H9 (cell line): ENCODE measurements at regions not wholly inside any gene's neighbourhood (a gene's known extent, or its start where the extent isn't known, plus 50 kb on each side); places are given as distances from the start of the nearest gene placed in this dataset.

Experiments used
- DNase-seq: peaks from one replicate; pipeline ENCODE4 v3.0.0-alpha.2; 2017
- H2AFZ ChIP-seq: one replicate; pipeline ENCODE4 v1.6.1; 2013; ENCODE audit warnings: mild to moderate bottlenecking, low read length, control low read depth, moderate library complexity
- H2AK5ac ChIP-seq: 2 replicates; pipeline ENCODE4 v1.6.1; 2013; ENCODE audit warnings: low read length, control low read depth, mixed read lengths; ENCODE audit not compliant: insufficient read length
- H2BK120ac ChIP-seq: one replicate; pipeline ENCODE4 v1.6.1; 2013; ENCODE audit warnings: low read depth, mild to moderate bottlenecking, low read length, control low read depth, inconsistent platforms; ENCODE audit not compliant: poor library complexity, severe bottlenecking
- H2BK12ac ChIP-seq: 2 replicates; pipeline ENCODE4 v1.6.1; 2013; ENCODE audit warnings: low read length, control low read depth, mixed read lengths, low read depth; ENCODE audit not compliant: insufficient read length
- H2BK15ac ChIP-seq: 2 replicates; pipeline ENCODE4 v1.6.1; 2013; ENCODE audit warnings: low read depth, low read length, control low read depth
- H2BK20ac ChIP-seq: one replicate; pipeline ENCODE4 v1.6.1; 2013; ENCODE audit warnings: low read depth, mild to moderate bottlenecking, low read length, control low read depth, inconsistent platforms; ENCODE audit not compliant: poor library complexity, severe bottlenecking
- H2BK5ac ChIP-seq: 2 replicates; pipeline ENCODE4 v1.6.1; 2013; ENCODE audit warnings: low read length, control low read depth, mixed read lengths; ENCODE audit not compliant: insufficient read length
- H3K14ac ChIP-seq: 2 replicates; pipeline ENCODE4 v1.6.1; 2013; ENCODE audit warnings: low read length, control low read depth; ENCODE audit not compliant: insufficient read depth
- H3K18ac ChIP-seq: 2 replicates; pipeline ENCODE4 v1.6.1; 2013; ENCODE audit warnings: low read depth, mild to moderate bottlenecking, mixed read lengths, low read length, control low read depth; ENCODE audit not compliant: insufficient read length
- H3K23ac ChIP-seq: 2 replicates; pipeline ENCODE4 v1.6.1; 2013; ENCODE audit warnings: low read length, control low read depth, mixed read lengths, low read depth; ENCODE audit not compliant: insufficient read length
- H3K23me2 ChIP-seq: 2 replicates; pipeline ENCODE4 v1.6.1; 2013; ENCODE audit warnings: low read depth, mild to moderate bottlenecking, mixed read lengths, low read length, control low read depth; ENCODE audit not compliant: insufficient read length, poor library complexity, severe bottlenecking
- H3K27ac ChIP-seq: 2 replicates; pipeline ENCODE4 v1.5.1; 2013; ENCODE audit warnings: low read length, control low read depth, mixed read lengths, low read depth; ENCODE audit not compliant: insufficient read length
- H3K27me3 ChIP-seq: 2 replicates; pipeline ENCODE4 v1.6.1; 2013; ENCODE audit warnings: low read length, control low read depth, inconsistent platforms; ENCODE audit not compliant: insufficient read depth
- H3K4ac ChIP-seq: 2 replicates; pipeline ENCODE4 v1.6.1; 2013; ENCODE audit warnings: low read depth, mild to moderate bottlenecking, control low read depth, inconsistent platforms, low read length, moderate library complexity
- H3K4me1 ChIP-seq: 2 replicates; pipeline ENCODE4 v1.6.1; 2013; ENCODE audit warnings: low read length, control low read depth, inconsistent platforms; ENCODE audit not compliant: insufficient read depth
- H3K4me2 ChIP-seq: 2 replicates; pipeline ENCODE4 v1.6.1; 2013; ENCODE audit warnings: low read length, control low read depth, mixed read lengths; ENCODE audit not compliant: insufficient read length, insufficient read depth
- H3K56ac ChIP-seq: 2 replicates; pipeline ENCODE4 v1.6.1; 2013; ENCODE audit warnings: low read depth, mild to moderate bottlenecking, mixed read lengths, low read length, control low read depth; ENCODE audit not compliant: insufficient read length
- H3K79me1 ChIP-seq: 2 replicates; pipeline ENCODE4 v1.6.1; 2013; ENCODE audit warnings: low read depth, mild to moderate bottlenecking, moderate library complexity, low read length, control low read depth, inconsistent platforms; ENCODE audit not compliant: insufficient read depth, poor library complexity, severe bottlenecking
- H3K79me2 ChIP-seq: 2 replicates; pipeline ENCODE4 v1.6.1; 2013; ENCODE audit warnings: low read length, control low read depth, inconsistent platforms; ENCODE audit not compliant: insufficient read depth
- H3K9ac ChIP-seq: 2 replicates; pipeline ENCODE4 v1.6.1; 2013; ENCODE audit warnings: low read length, control low read depth, mixed read lengths; ENCODE audit not compliant: insufficient read length; ENCODE audit errors: extremely low read depth
- H3K9me3 ChIP-seq: one replicate; pipeline ENCODE4 v1.6.1; 2013; ENCODE audit warnings: low read depth, low read length, inconsistent platforms; ENCODE audit not compliant: control insufficient read depth
- H3T11ph ChIP-seq: one replicate; pipeline ENCODE4 v1.6.1; 2013; ENCODE audit warnings: mild to moderate bottlenecking, low read length, control low read depth, inconsistent platforms
- H4K20me1 ChIP-seq: one replicate; pipeline ENCODE4 v1.6.1; 2013; ENCODE audit not compliant: control insufficient read depth, insufficient read length, insufficient read depth
- H4K5ac ChIP-seq: 2 replicates; pipeline ENCODE4 v1.6.1; 2013; ENCODE audit warnings: low read depth, mild to moderate bottlenecking, mixed read lengths, low read length, control low read depth; ENCODE audit not compliant: insufficient read length
- H4K8ac ChIP-seq: replicated peaks from 2 replicates; pipeline ENCODE4 v1.6.1; 2013; ENCODE audit warnings: low read length, control low read depth, mixed read lengths, low read depth; ENCODE audit not compliant: insufficient read length
- H4K91ac ChIP-seq: 2 replicates; pipeline ENCODE4 v1.6.1; 2013; ENCODE audit warnings: low read depth, mild to moderate bottlenecking, moderate library complexity, mixed read lengths, low read length, control low read depth; ENCODE audit not compliant: insufficient read length
- H3K27ac Mint-ChIP-seq, 3 experiments: 2 replicates in 2 of 3; 3 replicates in 1 of 3; pipeline ENCODE4 v1.8.0; 2020 to 2021; ENCODE audit warnings: mixed read lengths in 3 of 3, mild to moderate bottlenecking in 1 of 3, moderate library complexity in 1 of 3
- H3K27me3 Mint-ChIP-seq: 2 replicates; pipeline ENCODE4 v1.8.0; 2021; ENCODE audit warnings: low read depth, mild to moderate bottlenecking, moderate library complexity, mixed read lengths
- H3K36me3 Mint-ChIP-seq, 3 experiments: 2 replicates in 2 of 3; 3 replicates in 1 of 3; pipeline ENCODE4 v1.8.0; 2020 to 2021; ENCODE audit warnings: low read depth in 3 of 3, mixed read lengths in 3 of 3; ENCODE audit not compliant: insufficient read depth in 1 of 3
- H3K4me1 Mint-ChIP-seq, 2 experiments: 2 replicates each; pipeline ENCODE4 v1.8.0; 2020; ENCODE audit warnings: mixed read lengths in 2 of 2
- H3K4me3 Mint-ChIP-seq, 2 experiments: 2 replicates in 1 of 2; 3 replicates in 1 of 2; pipeline ENCODE4 v1.8.0; 2020 to 2021; ENCODE audit warnings: mild to moderate bottlenecking in 2 of 2, mixed read lengths in 2 of 2, moderate library complexity in 1 of 2
- H3K9me3 Mint-ChIP-seq, 2 experiments: 2 replicates in 1 of 2; 3 replicates in 1 of 2; pipeline ENCODE4 v1.8.0; 2020; ENCODE audit warnings: mild to moderate bottlenecking in 2 of 2, mixed read lengths in 2 of 2, moderate library complexity in 1 of 2
- CTCF ChIP-seq: fragments of 200-600 bp; sonication (generic); conservative IDR thresholded peaks from 3 replicates; pipeline ENCODE4 v1.8.0; 2021; ENCODE audit warnings: antibody characterized with exemption, mild to moderate bottlenecking
- WGBS: extraction: QIAGEN DNeasy Blood & Tissue Kit; methylation state at CpG from one replicate; pipeline ENCODE4 v1.1.7; 2013; ENCODE audit warnings: missing lambda C conversion rate, low lambda C conversion rate, mixed read lengths; ENCODE audit not compliant: insufficient read length; ENCODE audit errors: extremely low coverage; 5-methylcytosine and 5-hydroxymethylcytosine counted together

- Histone ChIP-seq H2BK5ac (no peak overlapping the region), H3K56ac (no peak overlapping the region), H3K23ac (no peak overlapping the region), H4K8ac (no peak overlapping the region), H4K91ac (no peak overlapping the region), H3K14ac (no peak overlapping the region), H3K4me2 (no peak overlapping the region), H2AFZ (no peak overlapping the region), H3K23me2 (no peaks in the 10 kb centered on the region), H3K79me1 (no peaks in the 10 kb centered on the region), H3K79me2 (no peaks in the 10 kb centered on the region), H3K4ac (no peak overlapping the region), H3T11ph (no peak overlapping the region), H3K27ac (no peak overlapping the region), H3K18ac (no peak overlapping the region), H4K20me1 (no peaks in the 10 kb centered on the region), H2BK15ac (no peak overlapping the region), H3K4me1 (no peaks in the 10 kb centered on the region), H3K9ac (no peak overlapping the region), H3K9me3 (no peaks in the 10 kb centered on the region), H2AK5ac (no peak overlapping the region), H2BK12ac (no peak overlapping the region), H2BK20ac (no peak overlapping the region), H4K5ac (no peak overlapping the region), H3K27me3 (no peaks in the 10 kb centered on the region), H2BK120ac (no peak overlapping the region)
- Mint-ChIP-seq H3K36me3 (no peaks in the 10 kb centered on the region), H3K27ac (no peak overlapping the region), H3K27me3 (no peaks in the 10 kb centered on the region; the same call in 1 of the 2 replicates), H3K4me3 (no peak overlapping the region), H3K4me1 (peaks cover 7 to 19% of the 10 kb centered on the region in 2 experiments), H3K9me3 (no peaks in the 10 kb centered on the region)
- DNase-seq, result no peak
- no peak for TF ChIP-seq CTCF
- WGBS, result no CpG with 5 or more reads among the region's 4 CpGs
These were observed 361.8 kb upstream of the MEIS1 start for GRCh38 chr2:66073172-66073571.
